ENCODE measurements at regions not wholly inside any gene's neighbourhood (a gene's known extent, or its start where the extent isn't known, plus 50 kb on each side); places are given as distances from the start of the nearest gene placed in this dataset.

DNA sequence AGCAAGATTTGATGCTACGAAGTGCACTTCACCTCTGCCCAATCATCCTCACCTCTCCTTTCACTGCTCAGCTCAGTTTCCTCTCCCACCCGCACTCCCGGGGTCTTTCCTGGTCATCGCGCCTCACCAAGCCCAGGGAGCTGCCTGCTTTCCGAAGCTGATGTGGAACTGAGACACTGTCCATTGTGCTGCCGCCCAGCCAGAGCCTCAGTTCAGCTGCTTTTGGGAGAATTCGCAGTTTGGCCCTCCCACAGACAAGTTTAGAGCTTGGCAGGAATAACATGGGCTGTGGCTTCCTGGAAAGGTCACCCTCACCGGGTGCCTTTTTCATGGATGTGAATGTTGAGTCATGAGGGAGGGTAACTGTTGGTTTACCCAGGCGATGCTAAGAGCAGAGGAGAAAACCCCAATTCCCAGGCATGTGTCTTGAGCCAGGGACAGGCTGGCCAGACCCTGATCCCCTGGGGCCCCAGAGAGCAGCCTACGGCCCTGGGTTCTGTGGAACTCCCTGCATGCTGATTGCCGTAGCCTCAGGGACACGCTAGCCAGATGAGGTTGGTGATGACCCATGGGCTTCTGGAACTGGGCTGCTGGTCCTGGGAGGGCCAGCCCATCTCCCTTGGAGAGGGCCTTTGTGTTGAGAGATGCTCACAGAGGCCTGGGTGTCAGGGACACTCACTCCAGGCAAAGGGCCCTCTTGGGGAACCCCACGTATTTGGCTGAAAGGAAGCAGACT lies 1687.5 kb downstream of the TP53TG3F start:
- Mint-ChIP-seq H3K27me3 (ENCODE audit: low read depth) (no peaks in the 10 kb centered on the region; the same call in 1 of the 2 replicates), H3K36me3 (ENCODE audit: insufficient read depth in 1 of 3, low read depth in 3 of 3) (peaks cover 11 to 17% (median 16%) of the 10 kb centered on the region in 3 experiments; a peak in 6 of 7 replicates), H3K4me3 (no peak overlapping the region), H3K9me3 (peaks cover 93 to 98% of the 10 kb centered on the region in 2 experiments), H3K4me1 (no peaks in the 10 kb centered on the region), H3K27ac (no peak overlapping the region)
- Histone ChIP-seq H3K27ac (ENCODE audit: insufficient read length, low read depth, low read length) (no peak overlapping the region), H3K79me1 (ENCODE audit: insufficient read depth, low read depth, low read length, poor library complexity, severe bottlenecking) (no peaks in the 10 kb centered on the region), H3K23me2 (ENCODE audit: insufficient read length, low read depth, low read length, poor library complexity, severe bottlenecking) (no peaks in the 10 kb centered on the region), H3K9me3 (ENCODE audit: control insufficient read depth, low read depth, low read length) (peaks cover 96% of the 10 kb centered on the region), H3K79me2 (ENCODE audit: insufficient read depth, low read length) (no peaks in the 10 kb centered on the region), H3K14ac (ENCODE audit: insufficient read depth, low read length) (no peak overlapping the region), H2BK20ac (ENCODE audit: low read depth, low read length, poor library complexity, severe bottlenecking) (no peak overlapping the region), H2BK12ac (ENCODE audit: insufficient read length, low read depth, low read length) (no peak overlapping the region), H3K56ac (ENCODE audit: insufficient read length, low read depth, low read length) (no peak overlapping the region), H2BK120ac (ENCODE audit: low read depth, low read length, poor library complexity, severe bottlenecking) (no peak overlapping the region), H3K23ac (ENCODE audit: insufficient read length, low read depth, low read length) (no peak overlapping the region), H3K9ac (ENCODE audit: extremely low read depth, insufficient read length, low read length) (no peak overlapping the region), H2BK5ac (ENCODE audit: insufficient read length, low read length) (no peak overlapping the region), H3K4me1 (ENCODE audit: insufficient read depth, low read length) (no peaks in the 10 kb centered on the region), H4K20me1 (ENCODE audit: control insufficient read depth, insufficient read depth, insufficient read length) (no peaks in the 10 kb centered on the region), H2AFZ (ENCODE audit: low read length) (no peak overlapping the region), H3K18ac (ENCODE audit: insufficient read length, low read depth, low read length) (no peak overlapping the region), H4K5ac (ENCODE audit: insufficient read length, low read depth, low read length) (no peak overlapping the region), H2BK15ac (ENCODE audit: low read depth, low read length) (no peak overlapping the region), H3K4me2 (ENCODE audit: insufficient read depth, insufficient read length, low read length) (no peak overlapping the region), H3K4ac (ENCODE audit: low read depth, low read length) (no peak overlapping the region), H3K27me3 (ENCODE audit: insufficient read depth, low read length) (no peaks in the 10 kb centered on the region), H3T11ph (ENCODE audit: low read length) (no peak overlapping the region), H4K8ac (replicated peaks; ENCODE audit: insufficient read length, low read depth, low read length) (no peak overlapping the region), H4K91ac (ENCODE audit: insufficient read length, low read depth, low read length) (no peak overlapping the region), H2AK5ac (ENCODE audit: insufficient read length, low read length) (no peak overlapping the region)
- no peak for DNase-seq
- TF ChIP-seq, protein P1, sequence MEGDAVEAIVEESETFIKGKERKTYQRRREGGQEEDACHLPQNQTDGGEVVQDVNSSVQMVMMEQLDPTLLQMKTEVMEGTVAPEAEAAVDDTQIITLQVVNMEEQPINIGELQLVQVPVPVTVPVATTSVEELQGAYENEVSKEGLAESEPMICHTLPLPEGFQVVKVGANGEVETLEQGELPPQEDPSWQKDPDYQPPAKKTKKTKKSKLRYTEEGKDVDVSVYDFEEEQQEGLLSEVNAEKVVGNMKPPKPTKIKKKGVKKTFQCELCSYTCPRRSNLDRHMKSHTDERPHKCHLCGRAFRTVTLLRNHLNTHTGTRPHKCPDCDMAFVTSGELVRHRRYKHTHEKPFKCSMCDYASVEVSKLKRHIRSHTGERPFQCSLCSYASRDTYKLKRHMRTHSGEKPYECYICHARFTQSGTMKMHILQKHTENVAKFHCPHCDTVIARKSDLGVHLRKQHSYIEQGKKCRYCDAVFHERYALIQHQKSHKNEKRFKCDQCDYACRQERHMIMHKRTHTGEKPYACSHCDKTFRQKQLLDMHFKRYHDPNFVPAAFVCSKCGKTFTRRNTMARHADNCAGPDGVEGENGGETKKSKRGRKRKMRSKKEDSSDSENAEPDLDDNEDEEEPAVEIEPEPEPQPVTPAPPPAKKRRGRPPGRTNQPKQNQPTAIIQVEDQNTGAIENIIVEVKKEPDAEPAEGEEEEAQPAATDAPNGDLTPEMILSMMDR (conservative IDR thresholded peaks at IDR 0.05): no peak
- WGBS (ENCODE audit: extremely low coverage, insufficient read length, low lambda C conversion rate): no CpG with 5 or more reads among the region's 14 CpGs

All from H9 (cell line).